GM19023 (cell line): ENCODE measurements at regions not wholly inside any gene's neighbourhood (a gene's known extent, or its start where the extent isn't known, plus 50 kb on each side); places are given as distances from the start of the nearest gene placed in this dataset.

ENCODE experiments used
- ATAC-seq: cut with Tn5 transposase; IDR thresholded peaks from one replicate; pipeline ENCODE4 v1.9.1; 2021; ENCODE audit warnings: mild to moderate bottlenecking, moderate library complexity; ENCODE audit not compliant: unreplicated experiment

GRCh38 chr3:127484601-127485388 lies 105.7 kb downstream of the TPRA1 start:
- ATAC-seq = no peak

- ATAC-seq = peak; percentile 85
Measured at GRCh38 chr3:127483902-127484591, 106.5 kb downstream of the TPRA1 start.

- no peak for ATAC-seq
Measured at GRCh38 chr3:127483005-127483641, 107.4 kb downstream of the TPRA1 start.

GRCh38 chr3:127482216-127483004 lies 108.1 kb downstream of the TPRA1 start:
- no peak for ATAC-seq

- ATAC-seq = no peak
Measured at GRCh38 chr3:127480196-127480954, 110.2 kb downstream of the TPRA1 start.

GRCh38 chr3:127479449-127479848 lies 111.1 kb downstream of the TPRA1 start:
- ATAC-seq = no peak

- ATAC-seq = no peak
Measured at GRCh38 chr3:127478922-127479321, 111.6 kb downstream of the TPRA1 start.

GRCh38 chr3:127477396-127477795 lies 113.1 kb downstream of the TPRA1 start:
- ATAC-seq = no peak

- no peak for ATAC-seq
Measured at GRCh38 chr3:127476936-127477335, 113.6 kb downstream of the TPRA1 start.

GRCh38 chr3:127475975-127476705 lies 114.4 kb downstream of the TPRA1 start:
- ATAC-seq = no peak

- ATAC-seq = no peak
Measured at GRCh38 chr3:127475391-127475790, 115.1 kb downstream of the TPRA1 start.

- no peak for ATAC-seq
Measured at GRCh38 chr3:127473244-127474024, 117.1 kb downstream of the TPRA1 start.

GRCh38 chr3:127472506-127472905 lies 118.0 kb downstream of the TPRA1 start:
- ATAC-seq = no peak

GRCh38 chr3:127471142-127471541 lies 119.4 kb downstream of the TPRA1 start:
- ATAC-seq = no peak

GRCh38 chr3:127469760-127470159 lies 120.8 kb downstream of the TPRA1 start:
- ATAC-seq = no peak

GRCh38 chr3:127467391-127467790 lies 123.1 kb downstream of the TPRA1 start:
- no peak for ATAC-seq

- ATAC-seq = no peak
Measured at GRCh38 chr3:127464642-127465041, 125.9 kb downstream of the TPRA1 start.

GRCh38 chr3:127462111-127462655 lies 128.3 kb downstream of the TPRA1 start:
- no peak for ATAC-seq
